ENCODE measurements at regions not wholly inside any gene's neighbourhood (a gene's known extent, or its start where the extent isn't known, plus 50 kb on each side); places are given as distances from the start of the nearest gene placed in this dataset.

DNA sequence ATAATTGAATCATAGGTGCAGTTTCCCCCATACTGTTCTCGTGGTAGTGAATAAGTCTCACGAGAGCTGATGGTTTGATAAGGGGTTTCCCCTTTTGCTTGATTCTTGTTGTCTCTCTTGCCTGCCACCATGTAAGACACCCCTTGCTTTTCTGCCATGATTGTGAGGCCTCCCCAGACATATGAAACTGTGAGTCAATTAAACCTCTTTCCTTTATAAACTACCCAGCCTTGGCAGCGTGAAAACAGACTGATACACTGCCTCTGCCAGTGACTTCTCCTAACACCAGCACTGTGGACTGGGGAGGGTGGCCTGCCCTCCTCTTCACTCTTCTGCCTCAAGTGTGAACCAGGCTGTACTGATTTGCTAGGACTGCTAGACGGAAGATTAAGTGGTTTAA is 108.6 kb downstream of the RAB11FIP2 start:
- Histone ChIP-seq H3K4me1 (ENCODE audit: control insufficient read depth in 1 of 2, insufficient read depth in 1 of 2, low read depth in 1 of 2, low read length in 1 of 2) (no peaks in the 10 kb centered on the region), H3K9me3 (no peaks in the 10 kb centered on the region), H3K27ac (no peak overlapping the region), H3K27me3 (peaks cover 30% of the 10 kb centered on the region), H3K4me3 (ENCODE audit: low read depth in 1 of 2, low read length in 1 of 2) (no peak overlapping the region), H3K36me3 (no peaks in the 10 kb centered on the region)
- TF ChIP-seq, protein P1, sequence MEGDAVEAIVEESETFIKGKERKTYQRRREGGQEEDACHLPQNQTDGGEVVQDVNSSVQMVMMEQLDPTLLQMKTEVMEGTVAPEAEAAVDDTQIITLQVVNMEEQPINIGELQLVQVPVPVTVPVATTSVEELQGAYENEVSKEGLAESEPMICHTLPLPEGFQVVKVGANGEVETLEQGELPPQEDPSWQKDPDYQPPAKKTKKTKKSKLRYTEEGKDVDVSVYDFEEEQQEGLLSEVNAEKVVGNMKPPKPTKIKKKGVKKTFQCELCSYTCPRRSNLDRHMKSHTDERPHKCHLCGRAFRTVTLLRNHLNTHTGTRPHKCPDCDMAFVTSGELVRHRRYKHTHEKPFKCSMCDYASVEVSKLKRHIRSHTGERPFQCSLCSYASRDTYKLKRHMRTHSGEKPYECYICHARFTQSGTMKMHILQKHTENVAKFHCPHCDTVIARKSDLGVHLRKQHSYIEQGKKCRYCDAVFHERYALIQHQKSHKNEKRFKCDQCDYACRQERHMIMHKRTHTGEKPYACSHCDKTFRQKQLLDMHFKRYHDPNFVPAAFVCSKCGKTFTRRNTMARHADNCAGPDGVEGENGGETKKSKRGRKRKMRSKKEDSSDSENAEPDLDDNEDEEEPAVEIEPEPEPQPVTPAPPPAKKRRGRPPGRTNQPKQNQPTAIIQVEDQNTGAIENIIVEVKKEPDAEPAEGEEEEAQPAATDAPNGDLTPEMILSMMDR (IDR thresholded peaks at IDR 0.05) = no peak

DNA sequence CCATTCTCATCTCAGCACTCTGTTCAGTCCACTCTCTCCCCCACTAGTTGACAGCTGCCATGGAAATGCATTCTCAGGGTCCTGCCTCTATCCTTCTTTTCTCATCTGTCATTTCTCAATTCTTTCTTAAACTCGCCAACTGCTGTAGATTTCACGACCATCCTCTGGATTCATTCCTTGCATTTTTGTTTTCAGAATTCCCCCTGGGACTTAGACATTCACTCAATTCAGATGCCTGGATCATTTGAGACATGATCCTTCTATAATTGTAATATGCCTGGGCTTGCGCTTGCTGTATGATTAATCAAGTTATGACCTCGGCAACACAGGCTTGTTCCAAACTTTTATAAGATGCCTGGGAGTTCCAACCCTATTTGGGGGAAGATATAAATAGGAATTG is 104.5 kb downstream of the RAB11FIP2 start:
- peaks cover 35% of the 10 kb centered on the region for H3K27me3 ChIP-seq
- TF ChIP-seq, protein P1 (IDR thresholded peaks at IDR 0.05) = no peak
- H3K4me3 ChIP-seq (ENCODE audit: low read depth in 1 of 2, low read length in 1 of 2) = no peak overlapping the region
- H3K36me3 ChIP-seq = no peaks in the 10 kb centered on the region
- no peaks in the 10 kb centered on the region for H3K4me1 ChIP-seq (ENCODE audit: control insufficient read depth in 1 of 2, insufficient read depth in 1 of 2, low read depth in 1 of 2, low read length in 1 of 2)
- H3K27ac ChIP-seq = no peak overlapping the region
- no peaks in the 10 kb centered on the region for H3K9me3 ChIP-seq

DNA sequence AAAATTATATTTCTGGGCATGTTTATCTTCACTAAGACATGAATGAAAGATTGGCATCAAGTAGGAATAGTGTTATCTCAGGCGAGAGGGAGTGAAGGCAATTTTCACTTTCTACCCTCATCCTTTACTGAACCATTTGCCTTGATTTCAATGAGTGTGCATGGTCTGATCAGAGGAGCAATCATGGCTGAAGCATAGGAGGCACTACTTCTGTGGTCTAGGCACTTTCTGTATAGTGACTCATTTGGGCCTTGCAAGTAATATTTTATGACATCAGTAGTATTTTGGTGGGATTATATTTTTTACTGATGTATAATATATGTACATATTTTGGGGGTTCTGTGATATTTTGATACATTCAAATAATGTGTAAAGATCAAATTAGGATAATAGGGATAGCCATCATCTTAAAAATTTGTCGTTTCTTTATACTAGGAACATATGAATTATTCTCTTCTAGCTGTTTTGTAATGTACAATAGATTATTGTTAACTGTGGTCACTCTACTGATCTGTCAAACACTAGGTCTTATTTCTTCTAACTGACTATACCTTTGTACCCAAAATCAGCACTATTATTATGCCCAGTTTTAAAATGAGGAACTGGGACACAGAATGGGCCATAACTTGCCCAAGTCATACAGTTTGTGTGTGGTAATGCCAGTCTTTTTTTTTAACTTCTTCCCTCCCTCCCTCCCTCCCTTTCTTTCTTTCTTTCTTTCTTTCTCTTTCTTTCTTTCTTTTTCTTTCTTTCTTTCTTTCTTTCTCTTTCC is 101.9 kb downstream of the RAB11FIP2 start:
- Histone ChIP-seq H3K27me3 (peaks cover 52% of the 10 kb centered on the region), H3K27ac (no peak overlapping the region), H3K9me3 (no peaks in the 10 kb centered on the region), H3K4me3 (ENCODE audit: low read depth in 1 of 2, low read length in 1 of 2) (no peak overlapping the region), H3K36me3 (no peaks in the 10 kb centered on the region), H3K4me1 (ENCODE audit: control insufficient read depth in 1 of 2, insufficient read depth in 1 of 2, low read depth in 1 of 2, low read length in 1 of 2) (no peaks in the 10 kb centered on the region)
- TF ChIP-seq, protein P1 (IDR thresholded peaks at IDR 0.05) = no peak

DNA sequence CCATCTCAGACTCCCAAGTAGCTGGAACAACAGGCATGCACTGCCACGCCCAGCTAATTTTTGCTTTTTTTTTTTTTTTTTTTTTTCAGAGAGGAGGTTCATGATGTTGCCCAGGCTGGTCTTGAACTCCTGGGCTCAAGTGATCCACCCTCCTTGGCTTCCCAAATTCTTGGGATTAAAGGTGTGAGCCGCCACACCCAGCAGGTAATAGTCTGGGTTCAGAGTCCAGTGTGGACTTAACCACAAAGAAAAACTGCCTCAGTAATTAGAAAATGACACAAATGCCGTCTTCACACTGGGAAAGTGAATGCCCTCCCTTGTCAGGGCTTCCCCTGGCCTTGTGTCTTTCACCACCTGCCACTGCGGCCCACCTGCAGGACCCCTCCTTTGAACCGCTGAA is 101.1 kb downstream of the RAB11FIP2 start:
- TF ChIP-seq, protein P1 (IDR thresholded peaks at IDR 0.05) = no peak
- no peaks in the 10 kb centered on the region for H3K36me3 ChIP-seq
- peaks cover 60% of the 10 kb centered on the region for H3K27me3 ChIP-seq
- no peaks in the 10 kb centered on the region for H3K9me3 ChIP-seq
- no peaks in the 10 kb centered on the region for H3K4me1 ChIP-seq (ENCODE audit: control insufficient read depth in 1 of 2, insufficient read depth in 1 of 2, low read depth in 1 of 2, low read length in 1 of 2)
- no peak overlapping the region for H3K4me3 ChIP-seq (ENCODE audit: low read depth in 1 of 2, low read length in 1 of 2)
- no peak overlapping the region for H3K27ac ChIP-seq

DNA sequence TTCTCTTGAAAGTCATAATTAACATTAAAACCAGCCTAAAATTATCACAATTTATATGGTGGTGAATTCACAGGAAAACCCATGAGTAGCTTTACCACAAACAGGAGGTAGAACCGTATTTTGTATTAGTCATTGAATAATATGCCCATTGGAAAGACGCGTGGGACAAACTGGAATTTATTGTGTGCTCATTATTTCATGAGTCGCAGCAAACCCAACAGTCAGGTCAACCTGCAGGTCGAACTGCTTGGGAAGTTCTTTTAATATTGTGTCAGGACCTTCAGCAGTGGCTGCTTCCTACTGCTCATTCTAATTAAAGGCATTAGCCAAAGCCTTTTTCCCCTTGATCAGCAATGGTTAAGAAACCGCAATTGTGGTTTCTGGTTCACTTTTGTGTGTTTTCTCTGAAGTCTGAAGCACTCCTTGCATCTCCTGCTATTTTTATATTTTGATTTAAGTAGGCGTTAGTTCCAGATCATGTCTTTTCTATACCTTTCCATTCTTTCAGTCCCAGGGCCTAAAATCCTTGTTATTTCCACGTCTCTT is 100.1 kb downstream of the RAB11FIP2 start:
- Histone ChIP-seq H3K36me3 (no peaks in the 10 kb centered on the region), H3K9me3 (no peaks in the 10 kb centered on the region), H3K27ac (no peak overlapping the region), H3K4me3 (ENCODE audit: low read depth in 1 of 2, low read length in 1 of 2) (no peak overlapping the region), H3K27me3 (peaks cover 65% of the 10 kb centered on the region), H3K4me1 (ENCODE audit: control insufficient read depth in 1 of 2, insufficient read depth in 1 of 2, low read depth in 1 of 2, low read length in 1 of 2) (no peaks in the 10 kb centered on the region)
- TF ChIP-seq, protein P1 (IDR thresholded peaks at IDR 0.05) = no peak
